Medulla oblongata (tissue), 1 donor: ENCODE measurements at regions not wholly inside any gene's neighbourhood (a gene's known extent, or its start where the extent isn't known, plus 50 kb on each side); places are given as distances from the start of the nearest gene placed in this dataset.

Source experiments
- DNase-seq: peaks from one replicate; pipeline ENCODE4 v3.0.0-alpha.2; 2015; ENCODE audit errors: extremely low spot score

- no peak for DNase-seq
Measured at GRCh38 chr13:44241638-44242037, 132.0 kb upstream of the SERP2 start.

- DNase-seq: no peak
Measured at GRCh38 chr13:44242766-44243165, 130.9 kb upstream of the SERP2 start.

- peak; percentile 92 for DNase-seq
Measured at GRCh38 chr13:44243198-44243857, 130.3 kb upstream of the SERP2 start.

- peak; percentile 79 for DNase-seq
Measured at GRCh38 chr13:44244288-44244687, 129.3 kb upstream of the SERP2 start.

GRCh38 chr13:44249431-44249836 lies 124.2 kb upstream of the SERP2 start:
- no peak for DNase-seq

GRCh38 chr13:44252938-44253337 lies 120.7 kb upstream of the SERP2 start:
- no peak for DNase-seq

GRCh38 chr13:44255771-44256364 lies 117.8 kb upstream of the SERP2 start:
- no peak for DNase-seq

- DNase-seq: no peak
Measured at GRCh38 chr13:44257796-44258195, 115.8 kb upstream of the SERP2 start.

- no peak for DNase-seq
Measured at GRCh38 chr13:44259045-44260027, 114.3 kb upstream of the SERP2 start.

- DNase-seq: no peak
Measured at GRCh38 chr13:44260336-44260735, 113.3 kb upstream of the SERP2 start.

- no peak for DNase-seq
Measured at GRCh38 chr13:44263751-44264620, 109.6 kb upstream of the SERP2 start.

GRCh38 chr13:44266305-44266704 lies 107.3 kb upstream of the SERP2 start:
- DNase-seq: no peak

GRCh38 chr13:44266772-44267171 lies 106.9 kb upstream of the SERP2 start:
- DNase-seq: no peak

GRCh38 chr13:44267203-44267602 lies 106.4 kb upstream of the SERP2 start:
- no peak for DNase-seq

- DNase-seq: no peak
Measured at GRCh38 chr13:44267980-44268379, 105.6 kb upstream of the SERP2 start.

GRCh38 chr13:44268980-44269379 lies 104.6 kb upstream of the SERP2 start:
- no peak for DNase-seq

- DNase-seq: no peak
Measured at GRCh38 chr13:44270150-44270549, 103.5 kb upstream of the SERP2 start.

GRCh38 chr13:44271031-44271455 lies 102.6 kb upstream of the SERP2 start:
- no peak for DNase-seq

GRCh38 chr13:44271473-44271872 lies 102.2 kb upstream of the SERP2 start:
- no peak for DNase-seq

GRCh38 chr13:44271915-44272341 lies 101.7 kb upstream of the SERP2 start:
- peak; percentile 66 for DNase-seq

- DNase-seq: peak; percentile 29
Measured at GRCh38 chr13:44272692-44273091, 100.9 kb upstream of the SERP2 start.
